Adrenal gland (tissue), 9 donors: ENCODE measurements at regions not wholly inside any gene's neighbourhood (a gene's known extent, or its start where the extent isn't known, plus 50 kb on each side); places are given as distances from the start of the nearest gene placed in this dataset.
"Not testable (repeated sequence)": the region's sequence is repeated elsewhere in the genome, so short reads cannot be mapped to it uniquely, and the experiment has no call there.

Source experiments
- DNase-seq, 7 donors: peaks; one replicate each; pipeline ENCODE4 v3.0.0-alpha.2; 2019 to 2020
- H3K27ac ChIP-seq, 5 donors: fragments of 200-600 bp; sonication (generic) in 4 of 5; 1 replicate in 3 of 5; 2 replicates in 2 of 5; pipeline versions ENCODE4 v1.5.1 to v1.8.0; 2016 to 2020; ENCODE audit warnings: mild to moderate bottlenecking in 1 of 5
- H3K27me3 ChIP-seq: fragments of 200-600 bp; 2 replicates; pipeline ENCODE4 v1.8.0; 2021
- H3K36me3 ChIP-seq, 2 donors: fragments of 200-600 bp; replicated peaks in 1 of 2; 1 replicate in 1 of 2; 2 replicates in 1 of 2; pipeline versions ENCODE4 v1.5.1 to v1.8.0; 2018 to 2022
- H3K4me1 ChIP-seq, 2 donors: fragments of 200-600 bp; replicated peaks in 1 of 2; 1 replicate in 1 of 2; 2 replicates in 1 of 2; pipeline versions ENCODE4 v1.5.1 to v1.8.0; 2018 to 2021
- H3K4me3 ChIP-seq, 4 donors: fragments of 200-600 bp; sonication (generic) in 3 of 4; one replicate each; pipeline ENCODE4 v1.5.1; 2016 to 2018
- H3K9me3 ChIP-seq, 3 donors: fragments of 200-600 bp; sonication (generic) in 1 of 3; replicated peaks in 1 of 3; 1 replicate in 2 of 3; 2 replicates in 1 of 3; pipeline versions ENCODE4 v1.5.1 to v1.8.0; 2016 to 2021
- CTCF ChIP-seq, 6 experiments: fragments of 450-650 bp in 4 of 6; fragments of 200-600 bp in 2 of 6; sonication (generic) in 1 of 6; IDR thresholded peaks; 1 replicate in 5 of 6; 2 replicates in 1 of 6; pipeline versions ENCODE4 v1.5.1 to v1.8.0; 2016 to 2021; ENCODE audit warnings: antibody characterized with exemption in 6 of 6, mild to moderate bottlenecking in 2 of 6, moderate library complexity in 1 of 6
- WGBS, 4 donors: extraction: QIAGEN DNeasy Blood & Tissue Kit in 2 of 4; methylation state at CpG; one replicate each; pipeline versions ENCODE4 v1.1.5 to v1.1.7; 2013 to 2017; 5-methylcytosine and 5-hydroxymethylcytosine counted together
- intact Hi-C, 2 donors: fragments of 100-400 bp; cut with DNase I; formaldehyde crosslinking; loops; one replicate each; pipeline versions ENCODE4 v1.14.1 to v1.15.0; 2022 to 2023
- donor health status: healthy with polysubstance abuse.
- donor health status: Bipolar disorder and iron deficiency.
- donor health status: DM: yes; HTN: yes; CAD: no.
- donor health status: DM: no; HTN: no; CAD: no.
- donor health status: DM: no; HTN: no; CAD: no.

DNA sequence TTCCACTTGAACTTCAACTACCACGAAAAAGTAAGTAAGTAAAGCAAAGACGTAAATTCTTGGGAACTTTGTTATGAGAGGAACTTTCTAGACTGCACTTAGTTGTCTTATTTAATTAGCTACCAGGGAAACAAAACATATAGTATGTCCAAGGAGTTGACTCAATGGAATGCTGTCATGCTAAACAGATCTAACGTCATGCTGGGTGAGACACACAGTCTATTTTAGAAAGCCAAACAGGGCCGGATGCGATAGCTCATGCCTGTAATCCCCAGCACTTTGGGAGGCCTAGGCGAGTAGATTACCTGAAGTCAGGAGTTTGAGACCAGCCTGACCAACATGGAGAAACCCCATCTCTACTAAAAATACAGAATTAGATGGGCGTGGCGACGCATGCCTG lies 140.6 kb upstream of the RRN3 start:
- H3K27me3 ChIP-seq, H3K4me3 ChIP-seq, H3K4me1 ChIP-seq, DNase-seq, H3K36me3 ChIP-seq, H3K27ac ChIP-seq, H3K9me3 ChIP-seq, intact Hi-C loops: not testable (repeated sequence)
- no CpG with 5 or more reads among the region's 9 CpGs for WGBS, 4 donors

DNA sequence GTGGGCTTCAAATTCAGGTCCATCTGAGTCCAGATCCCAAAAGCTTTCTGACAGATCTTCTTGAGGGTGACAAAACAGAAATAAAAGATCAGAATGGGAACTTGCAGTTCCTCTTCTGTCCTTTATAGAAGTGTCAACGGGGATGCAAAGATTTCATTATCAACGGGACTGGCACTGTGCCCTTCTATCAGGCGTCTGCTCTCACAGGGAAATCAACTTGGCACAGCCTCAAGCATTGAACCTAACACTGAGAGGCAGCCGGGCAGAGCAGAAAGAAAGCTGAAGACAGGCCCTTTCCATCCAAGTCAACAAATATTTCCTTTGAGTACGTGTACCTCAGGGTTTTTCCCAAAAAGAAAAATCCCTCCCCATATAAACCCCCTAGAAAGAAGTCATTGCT lies 136.4 kb upstream of the RRN3 start:
- H3K4me3 ChIP-seq, H3K27ac ChIP-seq, intact Hi-C loops, H3K9me3 ChIP-seq, DNase-seq, H3K4me1 ChIP-seq, H3K27me3 ChIP-seq, H3K36me3 ChIP-seq: not testable (repeated sequence)
- no CpG with 5 or more reads among the region's 5 CpGs for WGBS, 4 donors

DNA sequence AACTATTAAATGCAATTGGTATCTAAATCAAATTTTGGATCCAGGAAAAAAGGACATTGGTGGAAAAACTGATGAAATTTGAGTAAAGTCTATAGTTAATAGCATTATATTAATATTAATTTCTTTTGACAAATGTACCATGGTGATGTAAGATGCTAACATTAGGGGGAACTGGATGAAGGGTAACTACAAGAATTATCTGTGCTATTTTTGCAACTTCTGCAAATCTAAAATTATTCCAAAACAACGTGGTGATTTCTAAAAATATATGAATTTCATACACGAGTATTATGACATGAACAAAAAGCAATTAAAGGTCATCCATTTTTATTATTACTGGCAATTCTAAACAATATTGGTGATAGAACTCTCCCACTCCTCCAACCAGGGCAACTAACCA lies 135.6 kb upstream of the RRN3 start:
- WGBS, 4 donors = 51 to 61% (median 55%) methylated on average over 2 of the region's 2 CpGs
- H3K4me3 ChIP-seq, DNase-seq, H3K36me3 ChIP-seq, H3K27ac ChIP-seq, intact Hi-C loops, H3K4me1 ChIP-seq, H3K27me3 ChIP-seq, H3K9me3 ChIP-seq: not testable (repeated sequence)

GRCh38 chr16:15224651-15225050 lies 130.6 kb upstream of the RRN3 start:
- DNase-seq, intact Hi-C loops, H3K27me3 ChIP-seq, H3K27ac ChIP-seq, H3K4me1 ChIP-seq, H3K36me3 ChIP-seq, H3K4me3 ChIP-seq, H3K9me3 ChIP-seq: not testable (repeated sequence)
- no CpG with 5 or more reads among the region's 1 CpG for WGBS, 4 donors

GRCh38 chr16:15223398-15223797 lies 129.3 kb upstream of the RRN3 start:
- H3K4me1 ChIP-seq, DNase-seq, H3K4me3 ChIP-seq, H3K27ac ChIP-seq, H3K36me3 ChIP-seq, H3K27me3 ChIP-seq, intact Hi-C loops, H3K9me3 ChIP-seq: not testable (repeated sequence)
- 54% methylated on average over 1 of the region's 4 CpGs; no CpG with 5 or more reads in 3 of the 4 donors for WGBS, 4 donors

DNA sequence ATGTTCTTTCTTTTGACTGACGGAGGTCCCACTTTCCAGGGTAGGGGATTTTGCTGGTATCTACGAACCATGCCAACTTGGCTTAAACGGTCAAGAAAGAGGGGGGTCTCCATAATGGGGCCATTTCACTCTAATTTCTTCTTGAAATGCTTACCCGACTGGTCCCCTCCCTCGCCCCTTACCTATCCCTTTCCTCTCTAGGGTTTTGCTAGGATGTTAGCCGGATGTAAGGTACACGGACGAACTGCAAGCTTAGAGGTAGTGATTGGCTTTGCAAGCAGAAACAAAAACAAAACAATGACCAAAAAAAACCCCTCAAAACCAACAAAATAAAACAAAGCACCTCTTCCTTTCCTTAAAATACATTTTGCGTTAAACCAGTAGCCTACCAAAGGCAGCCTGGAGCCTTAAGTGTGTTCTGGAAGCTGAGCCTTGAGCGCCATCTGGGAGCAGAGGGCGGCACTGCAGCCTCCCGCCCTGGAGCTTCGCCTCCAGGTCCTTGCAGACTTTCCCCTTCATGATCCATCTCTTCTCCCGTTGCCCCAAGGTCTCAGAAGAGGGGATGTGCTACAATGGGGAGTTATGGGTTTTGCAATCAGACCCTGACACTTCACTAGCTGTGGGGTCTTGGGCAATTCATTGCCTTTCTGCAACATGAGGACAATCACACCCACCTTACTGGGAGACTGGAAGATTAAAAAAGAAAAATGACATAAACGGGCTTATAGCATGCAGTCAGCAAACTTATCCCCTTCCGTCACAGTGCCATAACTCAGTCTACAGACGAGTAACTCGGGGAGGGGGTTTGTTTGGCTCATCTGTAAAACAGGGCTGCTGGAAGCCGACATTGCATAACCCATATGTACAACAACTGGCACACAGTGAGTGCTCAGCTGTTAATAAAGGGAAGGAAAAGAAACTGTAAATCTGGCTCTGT lies 125.9 kb upstream of the RRN3 start:
- TF ChIP-seq CTCF (IDR thresholded peaks at IDR 0.05) = peak; percentile 42 to 73 (median 53)
- H3K4me3 ChIP-seq, H3K9me3 ChIP-seq, H3K27me3 ChIP-seq, H3K27ac ChIP-seq, intact Hi-C loops, H3K36me3 ChIP-seq, H3K4me1 ChIP-seq: not testable (repeated sequence)
- DNase-seq = peak in 3 of 7 donors; percentile 5 to 47 (median 23)
- 20 to 36% (median 25%) methylated on average over 7 to 8 of the region's 19 CpGs for WGBS, 4 donors

DNA sequence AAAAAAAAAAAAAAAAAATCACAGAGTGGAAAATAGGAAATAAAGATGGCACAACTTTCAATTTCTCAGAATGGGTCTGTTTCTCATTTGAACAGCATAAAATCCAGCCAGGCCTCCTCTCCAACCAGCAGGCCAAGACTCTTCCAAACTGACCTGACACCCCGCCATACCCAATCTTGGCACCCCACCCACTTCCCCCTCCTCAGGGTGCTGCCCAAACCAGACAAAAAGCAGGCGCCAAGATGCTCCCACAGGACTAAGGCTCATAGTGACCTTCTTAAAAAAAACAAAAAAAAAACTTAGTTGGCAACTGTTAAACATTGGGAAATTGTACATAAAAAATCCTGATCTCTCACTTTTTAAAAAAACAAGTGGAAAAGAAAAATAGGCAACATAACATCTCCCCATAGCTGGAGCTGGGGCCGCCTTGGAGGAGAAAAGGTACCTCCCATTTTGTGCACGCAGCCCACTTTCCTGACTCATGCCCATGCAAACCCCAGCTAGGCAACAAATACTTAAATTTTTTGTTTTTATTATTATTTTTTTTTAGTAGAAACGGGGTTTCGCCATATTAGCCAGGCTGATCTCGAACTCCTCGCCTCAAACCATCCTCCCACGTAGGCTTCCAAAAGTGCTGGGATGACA lies 124.9 kb upstream of the RRN3 start:
- intact Hi-C loops, DNase-seq: not testable (repeated sequence)

GRCh38 chr16:15207202-15207981 lies 113.3 kb upstream of the RRN3 start:
- peak overlapping the region in 1 of 5 donors; percentile 29 for H3K27ac ChIP-seq
- H3K9me3 ChIP-seq, DNase-seq, H3K4me1 ChIP-seq, intact Hi-C loops, H3K27me3 ChIP-seq, H3K36me3 ChIP-seq, H3K4me3 ChIP-seq: not testable (repeated sequence)
- WGBS, 4 donors = 48 to 76% (median 61%) methylated on average over 5 to 6 of the region's 10 CpGs

More for the DNA sequence above, 124.9 kb upstream of the RRN3 start:
- not testable (repeated sequence) for H3K27ac ChIP-seq, H3K36me3 ChIP-seq, H3K9me3 ChIP-seq, H3K4me1 ChIP-seq, H3K27me3 ChIP-seq, H3K4me3 ChIP-seq
- 67 to 79% (median 70%) methylated on average over 6 to 8 of the region's 9 CpGs for WGBS, 4 donors

DNA sequence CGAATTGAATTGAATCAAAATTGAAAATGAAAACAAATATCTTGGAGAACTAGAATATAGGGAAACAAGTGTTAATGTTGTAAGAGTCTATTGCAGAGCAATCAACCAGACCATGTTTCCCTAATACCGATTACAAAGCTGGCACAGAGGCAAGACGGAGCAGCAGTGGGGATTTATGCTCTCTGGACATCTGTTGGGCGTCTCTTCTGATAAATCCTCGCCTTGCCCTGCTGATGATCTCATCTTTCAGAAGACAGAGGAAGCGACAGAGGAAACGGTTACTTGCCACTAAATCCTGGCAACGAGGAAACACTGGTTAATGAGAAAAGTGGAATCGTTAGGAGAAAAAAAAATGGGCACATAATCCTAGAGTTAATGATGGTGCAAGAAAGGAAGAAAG lies 112.4 kb upstream of the RRN3 start:
- intact Hi-C loops, H3K36me3 ChIP-seq, H3K27me3 ChIP-seq, H3K4me3 ChIP-seq, H3K27ac ChIP-seq, H3K9me3 ChIP-seq, H3K4me1 ChIP-seq, DNase-seq: not testable (repeated sequence)
- 0 to 14% (median 12%) methylated on average over 4 to 7 of the region's 9 CpGs; no CpG with 5 or more reads in 1 of the 4 donors for WGBS, 4 donors
